ENCODE measurements at regions not wholly inside any gene's neighbourhood (a gene's known extent, or its start where the extent isn't known, plus 50 kb on each side); places are given as distances from the start of the nearest gene placed in this dataset.
A peak's percentile ranks its signal among the peaks of the same experiment; 100 is the strongest.

DNA sequence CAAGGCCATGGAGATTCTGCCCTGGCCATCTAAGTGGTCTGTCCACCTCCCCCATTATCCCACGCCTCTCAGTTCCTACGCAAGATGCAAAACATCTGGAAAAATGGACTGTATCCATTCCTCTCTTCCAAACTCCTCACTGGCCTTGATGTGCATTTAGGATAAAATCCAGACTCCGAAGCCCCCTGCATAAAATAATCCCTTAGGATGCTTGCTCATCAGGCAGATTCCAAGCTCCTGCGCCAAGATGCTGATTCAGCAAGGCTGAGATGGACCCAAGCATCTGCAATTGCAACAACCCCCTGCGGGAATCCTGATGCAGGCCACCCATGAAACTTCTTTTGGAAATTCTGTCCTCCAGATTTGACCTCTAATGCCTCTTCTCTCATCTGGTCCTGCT lies 81.6 kb downstream of the SPRING1 start:
- peaks cover 16% of the 10 kb centered on the region for H3K9me3 ChIP-seq
- DNase-seq (ENCODE audit: low read depth in 1 of 2, low spot score in 1 of 2) = no peak
- POLR2A ChIA-PET = no interaction called here
- no peak for ATAC-seq
- no peak overlapping the region for H3K4me2 ChIP-seq
- H3K4me1 ChIP-seq = peaks cover 21% of the 10 kb centered on the region
- 83% methylated on average over 5 of the region's 5 CpGs for WGBS (ENCODE audit: missing lambda C conversion rate)
- FAIRE-seq = no peak
- no peak overlapping the region for H3K27ac ChIP-seq
- H3K4me3 ChIP-seq = no peak overlapping the region
- TF ChIP-seq MAFK (IDR thresholded peaks at IDR 0.05; ENCODE audit: partially characterized antibody) (peak; percentile 84), PHF8 (IDR thresholded peaks at IDR 0.05; ENCODE audit: borderline replicate concordance, low read depth) (no peak)
- CTCF ChIA-PET = interaction anchor here (0.7 to 2.1 kb wide), 6 partner anchors 12 to 148 kb away, joined by 3 to 8 read pairs (median 3); no protein-coding TSS in a partner anchor

DNA sequence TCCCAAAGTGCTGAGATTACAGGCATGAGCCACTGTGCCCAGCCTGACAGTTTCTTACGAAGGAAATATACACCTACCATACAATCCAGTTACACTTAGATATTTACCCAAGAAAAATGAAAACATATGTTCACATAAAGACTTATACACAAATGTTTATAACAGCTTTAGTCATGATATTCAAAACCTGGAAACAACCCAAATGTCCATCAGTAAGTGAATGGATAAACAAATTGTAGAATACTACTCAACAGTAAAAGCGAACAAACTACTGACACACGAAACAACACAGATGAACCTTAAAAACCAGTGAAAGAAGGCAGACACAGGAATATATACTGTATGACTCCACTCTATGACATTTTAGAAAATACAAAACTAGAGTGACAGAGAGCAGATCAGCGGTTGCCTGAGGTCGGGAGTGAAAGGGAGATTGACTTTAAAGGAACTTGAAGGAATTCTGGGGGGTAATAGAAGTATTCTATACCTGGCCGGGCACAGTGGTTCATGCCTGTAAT lies 83.6 kb downstream of the SPRING1 start:
- Histone ChIP-seq H3K4me2 (no peak overlapping the region), H3K4me1 (peaks cover 12% of the 10 kb centered on the region), H3K4me3 (no peak overlapping the region), H3K9me3 (peaks cover 20% of the 10 kb centered on the region), H3K27ac (no peak overlapping the region)
- DNase-seq (ENCODE audit: low read depth in 1 of 2, low spot score in 1 of 2) (no peak), FAIRE-seq (no peak), ATAC-seq (no peak)
- WGBS (ENCODE audit: missing lambda C conversion rate) = 80% methylated on average over 6 of the region's 6 CpGs
- POLR2A ChIA-PET = no interaction called here
- no peak for TF ChIP-seq NFE2L2 (conservative IDR thresholded peaks at IDR 0.05; ENCODE audit: low read length)
- no peak for TF ChIP-seq CEBPB (IDR thresholded peaks at IDR 0.05)
- TF ChIP-seq RCOR1 (IDR thresholded peaks at IDR 0.05; ENCODE audit: low read depth, low read length) = no peak
- no peak for TF ChIP-seq KDM1A (IDR thresholded peaks at IDR 0.05; ENCODE audit: low read depth)
- no peak for TF ChIP-seq HOXA7 (CRISPR knock-in tag; IDR thresholded peaks at IDR 0.05)
- TF ChIP-seq CHD4 (IDR thresholded peaks at IDR 0.05; ENCODE audit: borderline replicate concordance) = no peak
- TF ChIP-seq NPAS2 (CRISPR knock-in tag; IDR thresholded peaks at IDR 0.05; ENCODE audit: borderline replicate concordance) = no peak
- TF ChIP-seq RARB (CRISPR knock-in tag; IDR thresholded peaks at IDR 0.05) = no peak
- TF ChIP-seq, protein P1, sequence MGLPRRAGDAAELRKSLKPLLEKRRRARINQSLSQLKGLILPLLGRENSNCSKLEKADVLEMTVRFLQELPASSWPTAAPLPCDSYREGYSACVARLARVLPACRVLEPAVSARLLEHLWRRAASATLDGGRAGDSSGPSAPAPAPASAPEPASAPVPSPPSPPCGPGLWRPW (IDR thresholded peaks at IDR 0.05) = no peak
- no peak for TF ChIP-seq CBX2 (IDR thresholded peaks at IDR 0.05; ENCODE audit: borderline replicate concordance, low read depth)
- TF ChIP-seq, protein P2, sequence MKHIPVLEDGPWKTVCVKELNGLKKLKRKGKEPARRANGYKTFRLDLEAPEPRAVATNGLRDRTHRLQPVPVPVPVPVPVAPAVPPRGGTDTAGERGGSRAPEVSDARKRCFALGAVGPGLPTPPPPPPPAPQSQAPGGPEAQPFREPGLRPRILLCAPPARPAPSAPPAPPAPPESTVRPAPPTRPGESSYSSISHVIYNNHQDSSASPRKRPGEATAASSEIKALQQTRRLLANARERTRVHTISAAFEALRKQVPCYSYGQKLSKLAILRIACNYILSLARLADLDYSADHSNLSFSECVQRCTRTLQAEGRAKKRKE (CRISPR knock-in tag; IDR thresholded peaks at IDR 0.05; ENCODE audit: low read depth) = no peak
- TF ChIP-seq RFX5 (IDR thresholded peaks at IDR 0.05) = no peak
- TF ChIP-seq SREBF2 (IDR thresholded peaks at IDR 0.05) = no peak
- TF ChIP-seq, protein P3, sequence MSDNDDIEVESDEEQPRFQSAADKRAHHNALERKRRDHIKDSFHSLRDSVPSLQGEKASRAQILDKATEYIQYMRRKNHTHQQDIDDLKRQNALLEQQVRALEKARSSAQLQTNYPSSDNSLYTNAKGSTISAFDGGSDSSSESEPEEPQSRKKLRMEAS (IDR thresholded peaks at IDR 0.05) = no peak
- TF ChIP-seq JUNB (IDR thresholded peaks at IDR 0.05) = no peak
- no peak for TF ChIP-seq KDM5A (IDR thresholded peaks at IDR 0.05)
- TF ChIP-seq, protein P4, sequence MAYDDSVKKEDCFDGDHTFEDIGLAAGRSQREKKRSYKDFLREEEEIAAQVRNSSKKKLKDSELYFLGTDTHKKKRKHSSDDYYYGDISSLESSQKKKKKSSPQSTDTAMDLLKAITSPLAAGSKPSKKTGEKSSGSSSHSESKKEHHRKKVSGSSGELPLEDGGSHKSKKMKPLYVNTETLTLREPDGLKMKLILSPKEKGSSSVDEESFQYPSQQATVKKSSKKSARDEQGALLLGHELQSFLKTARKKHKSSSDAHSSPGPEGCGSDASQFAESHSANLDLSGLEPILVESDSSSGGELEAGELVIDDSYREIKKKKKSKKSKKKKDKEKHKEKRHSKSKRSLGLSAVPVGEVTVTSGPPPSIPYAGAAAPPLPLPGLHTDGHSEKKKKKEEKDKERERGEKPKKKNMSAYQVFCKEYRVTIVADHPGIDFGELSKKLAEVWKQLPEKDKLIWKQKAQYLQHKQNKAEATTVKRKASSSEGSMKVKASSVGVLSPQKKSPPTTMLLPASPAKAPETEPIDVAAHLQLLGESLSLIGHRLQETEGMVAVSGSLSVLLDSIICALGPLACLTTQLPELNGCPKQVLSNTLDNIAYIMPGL (CRISPR knock-in tag; IDR thresholded peaks at IDR 0.05; ENCODE audit: borderline replicate concordance) = no peak
- no peak for TF ChIP-seq POLR2AphosphoS2 (conservative IDR thresholded peaks at IDR 0.05; ENCODE audit: low read length)
- CTCF ChIA-PET = interaction anchor here (1.4 kb wide), 1 partner anchor 33 kb away, joined by 3 read pairs; no protein-coding TSS in a partner anchor

DNA sequence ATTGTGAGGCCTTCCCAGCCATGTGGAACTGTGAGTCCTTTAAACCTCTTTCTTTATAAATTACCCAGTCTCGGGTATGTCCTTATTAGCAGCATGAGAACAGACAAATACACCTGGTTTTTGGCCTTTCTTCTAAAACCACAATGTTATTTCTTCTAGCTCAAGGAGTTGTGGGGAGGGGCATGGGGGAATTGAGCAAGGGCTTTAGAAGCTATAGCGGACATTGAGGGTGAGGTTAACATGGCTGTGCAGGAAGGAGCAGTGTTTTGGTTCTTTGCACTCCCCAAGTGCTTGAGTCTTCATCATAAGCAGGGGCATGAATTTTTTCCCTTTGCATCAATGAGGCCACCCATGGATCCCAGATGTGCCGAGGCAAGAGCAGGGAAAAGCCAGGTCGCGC lies 86.8 kb downstream of the SPRING1 start:
- DNase-seq (ENCODE audit: low read depth in 1 of 2, low spot score in 1 of 2) (no peak), ATAC-seq (no peak), FAIRE-seq (no peak)
- H3K4me3 ChIP-seq = no peak overlapping the region
- WGBS (ENCODE audit: missing lambda C conversion rate) = 86% methylated on average over 5 of the region's 5 CpGs
- POLR2A ChIA-PET = no interaction called here
- CTCF ChIA-PET = no interaction called here
- no peak overlapping the region for H3K27ac ChIP-seq
- peaks cover 23% of the 10 kb centered on the region for H3K9me3 ChIP-seq
- no peak overlapping the region for H3K4me2 ChIP-seq
- TF ChIP-seq CHD4 (IDR thresholded peaks at IDR 0.05; ENCODE audit: borderline replicate concordance) (no peak), CEBPB (IDR thresholded peaks at IDR 0.05) (no peak), ESRRA (IDR thresholded peaks at IDR 0.05; ENCODE audit: borderline replicate concordance, low read length) (no peak), NFE2L2 (conservative IDR thresholded peaks at IDR 0.05; ENCODE audit: low read length) (no peak), KDM1A (IDR thresholded peaks at IDR 0.05; ENCODE audit: low read depth) (no peak), GATA3 (IDR thresholded peaks at IDR 0.05; ENCODE audit: borderline replicate concordance) (no peak), FOXS1 (CRISPR knock-in tag; IDR thresholded peaks at IDR 0.05) (no peak), JUN (IDR thresholded peaks at IDR 0.05) (no peak), EHMT2 (IDR thresholded peaks at IDR 0.05; ENCODE audit: low read depth) (no peak), EP300 (IDR thresholded peaks at IDR 0.05) (no peak), RAD21 (conservative IDR thresholded peaks at IDR 0.05 in 1 of 2, IDR thresholded peaks at IDR 0.05 in 1 of 2) (no peak)
- TF ChIP-seq, protein P5, sequence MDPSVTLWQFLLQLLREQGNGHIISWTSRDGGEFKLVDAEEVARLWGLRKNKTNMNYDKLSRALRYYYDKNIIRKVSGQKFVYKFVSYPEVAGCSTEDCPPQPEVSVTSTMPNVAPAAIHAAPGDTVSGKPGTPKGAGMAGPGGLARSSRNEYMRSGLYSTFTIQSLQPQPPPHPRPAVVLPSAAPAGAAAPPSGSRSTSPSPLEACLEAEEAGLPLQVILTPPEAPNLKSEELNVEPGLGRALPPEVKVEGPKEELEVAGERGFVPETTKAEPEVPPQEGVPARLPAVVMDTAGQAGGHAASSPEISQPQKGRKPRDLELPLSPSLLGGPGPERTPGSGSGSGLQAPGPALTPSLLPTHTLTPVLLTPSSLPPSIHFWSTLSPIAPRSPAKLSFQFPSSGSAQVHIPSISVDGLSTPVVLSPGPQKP (IDR thresholded peaks at IDR 0.05; ENCODE audit: low read depth, low read length) = no peak
- TF ChIP-seq, protein P1 (IDR thresholded peaks at IDR 0.05) = no peak
- no peaks in the 10 kb centered on the region for H3K4me1 ChIP-seq
